Loucy (cell line): ENCODE measurements at regions not wholly inside any gene's neighbourhood (a gene's known extent, or its start where the extent isn't known, plus 50 kb on each side); places are given as distances from the start of the nearest gene placed in this dataset.

Experiments
- H2AFZ ChIP-seq: fragments of 200-600 bp; sonication (generic); 2 replicates; pipeline ENCODE4 v1.6.0; 2016; ENCODE audit warnings: antibody characterized with exemption, mild to moderate bottlenecking, low read length, moderate library complexity
- H3F3A ChIP-seq: fragments of 200-600 bp; 2 replicates; pipeline ENCODE4 v1.6.0; 2016; ENCODE audit warnings: antibody characterized with exemption, low read depth, mild to moderate bottlenecking
- H3K27me3 ChIP-seq: fragments of 200-600 bp; sonication (generic); 2 replicates; pipeline ENCODE4 v1.6.1; 2014; ENCODE audit warnings: low read length, mild to moderate bottlenecking; ENCODE audit not compliant: insufficient read depth, poor library complexity, severe bottlenecking
- H3K36me3 ChIP-seq: fragments of 200-600 bp; sonication (generic); 2 replicates; pipeline ENCODE4 v1.6.1; 2016; ENCODE audit warnings: low read length; ENCODE audit not compliant: insufficient read depth
- H3K4me1 ChIP-seq: fragments of 200-600 bp; sonication (generic); 2 replicates; pipeline ENCODE4 v1.5.1; 2014; ENCODE audit warnings: low read length, mild to moderate bottlenecking; ENCODE audit not compliant: insufficient read depth, poor library complexity, severe bottlenecking
- H3K4me2 ChIP-seq: fragments of 200-600 bp; sonication (generic); 2 replicates; pipeline ENCODE4 v1.6.0; 2014; ENCODE audit warnings: antibody characterized with exemption, low read length, low read depth, mild to moderate bottlenecking; ENCODE audit not compliant: poor library complexity, severe bottlenecking
- H3K4me3 ChIP-seq: fragments of 200-600 bp; sonication (generic); 2 replicates; pipeline ENCODE4 v1.5.1; 2014; ENCODE audit warnings: low read length, mild to moderate bottlenecking, mixed read lengths; ENCODE audit not compliant: poor library complexity, severe bottlenecking
- H3K79me2 ChIP-seq: fragments of 200-600 bp; sonication (generic); 2 replicates; pipeline ENCODE4 v1.6.1; 2014; ENCODE audit warnings: low read length; ENCODE audit not compliant: insufficient read depth
- H3K9ac ChIP-seq: fragments of 200-600 bp; sonication (generic); 2 replicates; pipeline ENCODE4 v1.6.0; 2014; ENCODE audit warnings: mild to moderate bottlenecking, low read depth, low read length, moderate library complexity; ENCODE audit not compliant: poor library complexity, severe bottlenecking
- H3K9me2 ChIP-seq: fragments of 200-600 bp; sonication (generic); replicated peaks from 2 replicates; pipeline ENCODE4 v1.6.1; 2016; ENCODE audit warnings: low read depth, low read length, mixed read lengths
- H3K9me3 ChIP-seq: fragments of 200-600 bp; sonication (generic); 2 replicates; pipeline ENCODE4 v1.6.1; 2014; ENCODE audit warnings: mild to moderate bottlenecking, antibody characterized with exemption, low read length, low read depth; ENCODE audit not compliant: insufficient read depth
- H4K20me1 ChIP-seq: fragments of 200-600 bp; sonication (generic); 2 replicates; pipeline ENCODE4 v1.6.0; 2014; ENCODE audit warnings: antibody characterized with exemption, low read length, mild to moderate bottlenecking; ENCODE audit not compliant: insufficient read depth, poor library complexity, severe bottlenecking
- EZH2phosphoT487 ChIP-seq: fragments of 200-600 bp; IDR thresholded peaks from 2 replicates; pipeline ENCODE4 v1.6.1; 2018; ENCODE audit warnings: antibody characterized with exemption, mild to moderate bottlenecking, moderate library complexity, borderline replicate concordance
- TF ChIP-seq, protein P1 (sequence below): fragments of 200-600 bp; sonication (generic); conservative IDR thresholded peaks from 2 replicates; pipeline ENCODE4 v1.5.1; 2014; ENCODE audit warnings: mild to moderate bottlenecking, antibody characterized with exemption, low read length

DNA sequence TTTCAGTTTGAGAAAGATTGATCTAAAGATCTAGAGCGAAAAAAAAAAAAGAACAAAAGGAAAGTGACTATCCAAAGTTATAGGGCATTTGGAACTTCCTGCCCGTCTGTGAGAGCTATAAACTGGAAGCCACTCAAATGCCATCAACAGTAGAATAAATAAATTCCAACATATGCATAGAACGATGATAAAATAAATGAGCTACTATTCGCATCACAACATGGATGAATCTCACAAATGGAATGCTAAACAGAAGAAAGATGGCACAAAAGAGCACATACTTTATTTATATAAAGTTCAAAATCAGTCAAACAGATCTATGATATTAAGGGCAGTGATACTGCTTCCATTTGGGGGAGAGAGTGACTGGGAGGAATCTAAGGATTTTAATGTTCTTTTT is 128.8 kb downstream of the TTC32 start:
- Histone ChIP-seq H3K4me2 (no peak overlapping the region), H3K4me1 (no peaks in the 10 kb centered on the region), H3K79me2 (no peaks in the 10 kb centered on the region), H3K27me3 (no peaks in the 10 kb centered on the region), H3K9me2 (no peaks in the 10 kb centered on the region), H2AFZ (no peak overlapping the region), H3K36me3 (no peaks in the 10 kb centered on the region), H4K20me1 (no peaks in the 10 kb centered on the region), H3K4me3 (no peak overlapping the region), H3F3A (no peaks in the 10 kb centered on the region), H3K9ac (no peak overlapping the region), H3K9me3 (no peaks in the 10 kb centered on the region)
- TF ChIP-seq, protein P1, sequence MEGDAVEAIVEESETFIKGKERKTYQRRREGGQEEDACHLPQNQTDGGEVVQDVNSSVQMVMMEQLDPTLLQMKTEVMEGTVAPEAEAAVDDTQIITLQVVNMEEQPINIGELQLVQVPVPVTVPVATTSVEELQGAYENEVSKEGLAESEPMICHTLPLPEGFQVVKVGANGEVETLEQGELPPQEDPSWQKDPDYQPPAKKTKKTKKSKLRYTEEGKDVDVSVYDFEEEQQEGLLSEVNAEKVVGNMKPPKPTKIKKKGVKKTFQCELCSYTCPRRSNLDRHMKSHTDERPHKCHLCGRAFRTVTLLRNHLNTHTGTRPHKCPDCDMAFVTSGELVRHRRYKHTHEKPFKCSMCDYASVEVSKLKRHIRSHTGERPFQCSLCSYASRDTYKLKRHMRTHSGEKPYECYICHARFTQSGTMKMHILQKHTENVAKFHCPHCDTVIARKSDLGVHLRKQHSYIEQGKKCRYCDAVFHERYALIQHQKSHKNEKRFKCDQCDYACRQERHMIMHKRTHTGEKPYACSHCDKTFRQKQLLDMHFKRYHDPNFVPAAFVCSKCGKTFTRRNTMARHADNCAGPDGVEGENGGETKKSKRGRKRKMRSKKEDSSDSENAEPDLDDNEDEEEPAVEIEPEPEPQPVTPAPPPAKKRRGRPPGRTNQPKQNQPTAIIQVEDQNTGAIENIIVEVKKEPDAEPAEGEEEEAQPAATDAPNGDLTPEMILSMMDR: no peak
- no peak for TF ChIP-seq EZH2phosphoT487

DNA sequence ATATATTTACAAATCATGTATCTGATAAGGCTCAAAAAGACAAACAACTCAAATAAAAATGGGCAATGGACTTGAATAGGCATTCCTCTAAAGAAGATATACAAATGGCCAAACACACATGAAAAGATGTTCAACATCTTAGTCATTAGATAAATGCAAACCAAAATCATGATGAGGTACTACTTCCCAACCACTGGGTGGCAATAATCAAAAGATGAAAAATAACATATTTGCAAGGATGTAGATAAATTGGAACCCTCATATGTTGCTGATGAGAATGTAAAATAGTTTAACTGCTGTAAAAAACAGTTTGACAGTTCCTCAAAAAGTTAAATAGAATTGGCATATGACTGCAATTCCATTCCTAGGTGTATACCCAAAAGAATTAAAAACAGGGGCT is 132.3 kb downstream of the TTC32 start:
- Histone ChIP-seq H3K9me3 (no peaks in the 10 kb centered on the region), H2AFZ (no peak overlapping the region), H3F3A (no peaks in the 10 kb centered on the region), H3K36me3 (no peaks in the 10 kb centered on the region), H3K27me3 (no peaks in the 10 kb centered on the region), H3K4me3 (no peak overlapping the region), H3K4me2 (no peak overlapping the region), H4K20me1 (no peaks in the 10 kb centered on the region), H3K9ac (no peak overlapping the region), H3K79me2 (no peaks in the 10 kb centered on the region), H3K4me1 (no peaks in the 10 kb centered on the region), H3K9me2 (no peaks in the 10 kb centered on the region)
- TF ChIP-seq, protein P1: peak; percentile 41
- no peak for TF ChIP-seq EZH2phosphoT487

DNA sequence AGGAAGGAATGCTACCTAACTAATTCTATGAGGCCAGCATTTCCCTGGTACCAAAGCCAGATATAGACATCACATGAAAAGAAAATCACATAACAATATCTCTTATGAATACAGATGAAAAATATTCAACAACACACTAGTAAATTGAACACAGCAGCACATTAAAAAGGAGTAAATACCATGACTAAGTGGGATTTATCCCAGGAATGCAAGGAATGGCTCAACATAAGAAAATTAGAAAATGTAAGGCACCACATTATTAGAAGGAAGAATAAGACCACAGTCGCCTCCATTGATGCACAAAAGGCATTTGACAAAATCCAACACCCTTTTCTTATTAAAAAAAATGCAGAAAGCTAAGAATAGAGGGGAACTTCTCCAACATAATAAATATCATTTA is 133.9 kb downstream of the TTC32 start:
- no peaks in the 10 kb centered on the region for H3K4me1 ChIP-seq
- H2AFZ ChIP-seq: no peak overlapping the region
- no peaks in the 10 kb centered on the region for H3K27me3 ChIP-seq
- H3K9ac ChIP-seq: no peak overlapping the region
- H3K9me3 ChIP-seq: no peaks in the 10 kb centered on the region; the same call in 1 of the 2 replicates
- H3K9me2 ChIP-seq: no peaks in the 10 kb centered on the region
- no peaks in the 10 kb centered on the region for H4K20me1 ChIP-seq
- H3K79me2 ChIP-seq: no peaks in the 10 kb centered on the region
- no peak overlapping the region for H3K4me2 ChIP-seq
- TF ChIP-seq, protein P1: no peak
- no peak for TF ChIP-seq EZH2phosphoT487
- no peaks in the 10 kb centered on the region for H3F3A ChIP-seq
- H3K4me3 ChIP-seq: no peak overlapping the region
- H3K36me3 ChIP-seq: no peaks in the 10 kb centered on the region
